ENCODE measurements at regions not wholly inside any gene's neighbourhood (a gene's known extent, or its start where the extent isn't known, plus 50 kb on each side); places are given as distances from the start of the nearest gene placed in this dataset.

- DNase-seq (ENCODE audit: low read depth), result no peak
- TF ChIP-seq, protein P1, sequence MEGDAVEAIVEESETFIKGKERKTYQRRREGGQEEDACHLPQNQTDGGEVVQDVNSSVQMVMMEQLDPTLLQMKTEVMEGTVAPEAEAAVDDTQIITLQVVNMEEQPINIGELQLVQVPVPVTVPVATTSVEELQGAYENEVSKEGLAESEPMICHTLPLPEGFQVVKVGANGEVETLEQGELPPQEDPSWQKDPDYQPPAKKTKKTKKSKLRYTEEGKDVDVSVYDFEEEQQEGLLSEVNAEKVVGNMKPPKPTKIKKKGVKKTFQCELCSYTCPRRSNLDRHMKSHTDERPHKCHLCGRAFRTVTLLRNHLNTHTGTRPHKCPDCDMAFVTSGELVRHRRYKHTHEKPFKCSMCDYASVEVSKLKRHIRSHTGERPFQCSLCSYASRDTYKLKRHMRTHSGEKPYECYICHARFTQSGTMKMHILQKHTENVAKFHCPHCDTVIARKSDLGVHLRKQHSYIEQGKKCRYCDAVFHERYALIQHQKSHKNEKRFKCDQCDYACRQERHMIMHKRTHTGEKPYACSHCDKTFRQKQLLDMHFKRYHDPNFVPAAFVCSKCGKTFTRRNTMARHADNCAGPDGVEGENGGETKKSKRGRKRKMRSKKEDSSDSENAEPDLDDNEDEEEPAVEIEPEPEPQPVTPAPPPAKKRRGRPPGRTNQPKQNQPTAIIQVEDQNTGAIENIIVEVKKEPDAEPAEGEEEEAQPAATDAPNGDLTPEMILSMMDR (IDR thresholded peaks at IDR 0.05; ENCODE audit: control insufficient read depth, insufficient read depth, low read depth, low read length, missing control alignments), result no peak
- H3K4me3 ChIP-seq (ENCODE audit: control insufficient read depth, low read depth, low read length), result no peak overlapping the region
These were observed 527.2 kb upstream of the PRKX start for GRCh38 chrX:4240541-4241194.

DNA sequence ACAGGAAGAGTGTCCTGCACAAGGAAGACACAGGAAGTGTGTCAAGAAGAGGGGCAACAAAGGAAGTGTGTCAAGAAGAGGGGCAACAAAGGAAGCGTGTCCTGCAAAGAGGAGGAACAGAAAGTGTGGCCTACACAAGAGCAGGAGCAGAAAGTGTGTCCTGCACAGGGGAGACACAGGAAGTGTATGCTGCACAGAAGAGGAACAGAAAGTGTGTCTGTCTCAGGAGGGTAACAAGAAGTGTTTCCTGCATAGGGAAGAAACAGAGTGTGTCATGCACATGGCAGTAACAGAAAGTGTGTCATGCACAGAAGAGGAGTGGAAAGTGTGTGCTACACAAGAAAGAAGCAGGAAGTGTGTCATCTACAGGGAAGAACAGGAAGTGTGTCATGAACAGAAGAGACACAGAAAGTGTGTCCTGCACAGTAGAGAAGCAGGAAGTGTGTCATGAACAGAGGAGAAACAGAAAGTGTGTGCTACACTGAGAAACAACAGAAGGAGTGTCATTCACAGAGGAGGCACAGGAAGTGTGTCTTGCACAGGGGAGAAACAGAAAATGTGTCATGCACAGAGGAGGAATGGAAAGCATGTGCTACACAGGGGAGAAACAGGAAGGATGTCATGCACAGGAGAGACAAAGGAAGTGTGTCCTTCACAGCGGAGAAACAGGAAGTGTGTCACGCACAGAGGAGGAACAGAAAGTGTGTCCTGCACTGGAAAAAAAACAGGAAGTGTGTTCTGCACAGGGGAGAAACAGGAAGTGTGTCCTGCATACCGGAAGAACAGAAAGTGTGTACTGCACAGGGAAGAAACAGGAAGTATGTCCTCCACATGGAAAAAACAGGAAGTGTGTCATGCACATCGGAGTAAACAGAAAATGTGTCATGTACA lies 526.4 kb upstream of the PRKX start:
- no peak overlapping the region for H3K4me3 ChIP-seq (ENCODE audit: control insufficient read depth, low read depth, low read length)
- TF ChIP-seq, protein P1 (IDR thresholded peaks at IDR 0.05; ENCODE audit: control insufficient read depth, insufficient read depth, low read depth, low read length, missing control alignments), result no peak
- DNase-seq (ENCODE audit: low read depth), result no peak

GRCh38 chrX:4238916-4239315 lies 525.5 kb upstream of the PRKX start:
- H3K4me3 ChIP-seq (ENCODE audit: control insufficient read depth, low read depth, low read length), result no peak overlapping the region
- TF ChIP-seq, protein P1 (IDR thresholded peaks at IDR 0.05; ENCODE audit: control insufficient read depth, insufficient read depth, low read depth, low read length, missing control alignments), result no peak
- DNase-seq (ENCODE audit: low read depth), result no peak

- H3K4me3 ChIP-seq (ENCODE audit: control insufficient read depth, low read depth, low read length), result no peak overlapping the region
- no peak for DNase-seq (ENCODE audit: low read depth)
- TF ChIP-seq, protein P1 (IDR thresholded peaks at IDR 0.05; ENCODE audit: control insufficient read depth, insufficient read depth, low read depth, low read length, missing control alignments), result no peak
These were observed 511.6 kb upstream of the PRKX start for GRCh38 chrX:4225086-4225485.

DNA sequence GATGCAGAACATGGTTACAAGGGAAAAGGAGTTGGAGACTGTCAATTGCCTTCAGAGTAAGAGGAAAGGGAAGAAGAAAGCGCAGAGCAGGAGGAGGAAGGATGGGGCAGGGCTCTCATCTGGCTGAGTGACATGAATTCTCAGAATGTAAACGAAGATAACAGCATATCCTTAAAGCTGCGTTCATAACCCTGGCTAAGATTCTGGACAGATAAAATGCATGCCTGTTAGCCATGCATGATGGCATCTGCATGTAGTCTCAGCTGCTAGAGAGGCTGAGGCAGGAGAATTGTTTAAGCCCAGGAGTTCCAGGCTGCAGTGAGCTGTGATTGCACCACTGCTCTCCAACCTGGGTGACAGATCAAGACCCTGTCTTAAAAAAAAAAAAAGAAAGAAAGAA lies 493.5 kb upstream of the PRKX start:
- H3K4me3 ChIP-seq (ENCODE audit: control insufficient read depth, low read depth, low read length), result no peak overlapping the region
- TF ChIP-seq, protein P1 (IDR thresholded peaks at IDR 0.05; ENCODE audit: control insufficient read depth, insufficient read depth, low read depth, low read length, missing control alignments), result no peak
- no peak for DNase-seq (ENCODE audit: low read depth)

- DNase-seq (ENCODE audit: low read depth), result no peak
- H3K4me3 ChIP-seq (ENCODE audit: control insufficient read depth, low read depth, low read length), result no peak overlapping the region
- TF ChIP-seq, protein P1 (IDR thresholded peaks at IDR 0.05; ENCODE audit: control insufficient read depth, insufficient read depth, low read depth, low read length, missing control alignments), result no peak
These were observed 484.5 kb upstream of the PRKX start for GRCh38 chrX:4197971-4198370.
